ENCODE measurements at regions not wholly inside any gene's neighbourhood (a gene's known extent, or its start where the extent isn't known, plus 50 kb on each side); places are given as distances from the start of the nearest gene placed in this dataset.
A peak's percentile ranks its signal among the peaks of the same experiment; 100 is the strongest.

DNA sequence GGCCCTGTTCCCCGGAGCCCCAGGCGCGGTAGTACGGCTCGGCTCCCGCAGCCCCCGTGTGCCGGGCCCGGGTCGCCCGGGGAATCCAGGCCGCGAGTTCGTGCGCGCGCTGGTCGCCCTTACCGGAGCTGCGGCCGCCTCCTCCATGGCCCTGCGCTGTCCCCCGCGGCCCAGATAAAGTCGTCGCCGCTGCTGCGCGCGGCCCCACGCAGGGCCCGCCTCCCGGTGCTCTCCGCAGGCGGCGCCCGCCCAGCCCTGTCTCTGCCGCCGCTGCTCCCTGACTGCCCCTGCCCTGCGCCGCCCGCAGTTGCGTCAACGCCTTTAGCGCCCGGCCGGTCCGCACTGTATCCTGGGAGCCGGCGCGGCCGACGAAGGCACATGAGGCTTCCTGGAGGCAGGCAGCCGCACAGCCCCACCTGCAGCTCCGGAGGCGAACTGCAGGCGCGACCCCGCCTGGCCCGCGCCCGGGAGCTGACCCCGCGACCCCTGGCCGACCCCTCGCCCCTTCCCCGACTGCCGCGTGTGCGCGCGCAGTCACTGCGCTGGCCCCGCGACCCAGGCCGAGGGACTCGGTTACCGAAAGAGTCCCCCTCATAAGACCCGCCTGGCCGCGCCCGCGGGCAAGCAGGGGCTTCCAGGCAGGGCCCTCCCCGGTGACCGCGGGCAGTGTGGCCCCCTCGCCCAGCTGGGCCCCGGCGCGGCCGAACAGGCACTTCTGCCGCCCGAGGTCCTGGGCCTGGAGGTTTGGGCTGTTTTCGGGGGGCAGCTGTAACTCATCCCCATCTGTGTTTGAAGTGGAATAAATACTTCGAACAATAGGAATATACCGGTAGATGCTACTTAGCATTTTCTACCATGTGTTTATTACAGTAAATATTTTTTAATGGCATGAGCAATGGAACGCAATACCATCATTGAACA, 127.1 kb upstream of the ZNF746 start:
- CTCF ChIA-PET (ENCODE audit: low intra/inter-chr PET ratio, low total read pairs), result no interaction called here
- DNase-seq (ENCODE audit: low spot score) (peak; percentile 88), FAIRE-seq (no peak), ATAC-seq (peak; percentile 97)
- H3K79me2 ChIP-seq (ENCODE audit: insufficient read depth, low read length), result peaks cover 23% of the 10 kb centered on the region
- BruUV-seq (replicated peaks), result TSS peak; percentile 66
- H3K36me3 ChIP-seq (replicated peaks in 1 of 2; ENCODE audit: control insufficient read depth in 1 of 2, insufficient read depth in 2 of 2, low read length in 2 of 2), result peaks cover 11 to 18% of the 10 kb centered on the region in 2 experiments
- in situ Hi-C loops (cut with HindIII; ENCODE audit: extremely low pct_ligation_motif_present, low pct_unique_long_range_greater_than_20kb) (no loop called here), intact Hi-C loops (cut with micrococcal nuclease; ENCODE audit: unreplicated experiment) (loop anchor here (1.0 to 10.0 kb wide), 3 partner anchors 70 to 202 kb away; no protein-coding TSS in a partner anchor)
- peak overlapping the region; percentile 71 for H3K27ac ChIP-seq (ENCODE audit: extremely low read length, insufficient read depth, low read length)
- no peak overlapping the region for H2AFZ ChIP-seq (ENCODE audit: low read length)
- no peaks in the 10 kb centered on the region for H3K9me3 ChIP-seq (ENCODE audit: low read length)
- peak overlapping the region; percentile 93 for H3K9ac ChIP-seq (ENCODE audit: insufficient read depth, low read depth, low read length)
- H3K4me2 ChIP-seq (ENCODE audit: low read depth, low read length), result peak overlapping the region; percentile 89
- POLR2A ChIA-PET, result interaction anchor here (0.6 to 3.2 kb wide), 10 partner anchors 11 to 1603 kb away, joined by 3 to 24 read pairs (median 4); partner anchors contain the start of genes ABCF2 and ZNF783
- WGBS (ENCODE audit: low lambda C conversion rate), result 3% methylated on average over 13 of the region's 97 CpGs
- peak overlapping the region; percentile 81 to 90 (median 86) for H3K4me3 ChIP-seq (replicated peaks in 1 of 3; ENCODE audit: insufficient read depth in 1 of 3, low read depth in 2 of 3, low read length in 3 of 3)
- no peaks in the 10 kb centered on the region for H3K27me3 ChIP-seq (ENCODE audit: control insufficient read depth in 1 of 2, insufficient read depth in 2 of 2, low read length in 2 of 2)
- peaks cover 16% of the 10 kb centered on the region for H4K20me1 ChIP-seq (ENCODE audit: insufficient read depth, low read length)
- peaks cover 14% of the 10 kb centered on the region for H3K4me1 ChIP-seq (ENCODE audit: insufficient read depth, low read length)
- TF ChIP-seq, protein P1, sequence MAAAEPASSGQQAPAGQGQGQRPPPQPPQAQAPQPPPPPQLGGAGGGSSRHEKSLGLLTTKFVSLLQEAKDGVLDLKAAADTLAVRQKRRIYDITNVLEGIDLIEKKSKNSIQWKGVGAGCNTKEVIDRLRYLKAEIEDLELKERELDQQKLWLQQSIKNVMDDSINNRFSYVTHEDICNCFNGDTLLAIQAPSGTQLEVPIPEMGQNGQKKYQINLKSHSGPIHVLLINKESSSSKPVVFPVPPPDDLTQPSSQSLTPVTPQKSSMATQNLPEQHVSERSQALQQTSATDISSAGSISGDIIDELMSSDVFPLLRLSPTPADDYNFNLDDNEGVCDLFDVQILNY (CRISPR knock-in tag; conservative IDR thresholded peaks at IDR 0.05), result no peak; the same call in 1 of the 2 replicates
- TF ChIP-seq ZFP36 (IDR thresholded peaks at IDR 0.05; ENCODE audit: borderline replicate concordance, low read depth, low read length, partially characterized antibody), result no peak
- no peak for TF ChIP-seq ZNF569 (CRISPR knock-in tag; IDR thresholded peaks at IDR 0.05; ENCODE audit: borderline replicate concordance)
- TF ChIP-seq FOXA1 (IDR thresholded peaks at IDR 0.05), result no peak
- peak; percentile 46; the same call in 1 of the 2 replicates for TF ChIP-seq FOXA1 (CRISPR knock-in tag; IDR thresholded peaks at IDR 0.05)
- TF ChIP-seq JARID2 (CRISPR knock-in tag; IDR thresholded peaks at IDR 0.05; ENCODE audit: insufficient replicate concordance), result no peak
- TF ChIP-seq, protein P2, sequence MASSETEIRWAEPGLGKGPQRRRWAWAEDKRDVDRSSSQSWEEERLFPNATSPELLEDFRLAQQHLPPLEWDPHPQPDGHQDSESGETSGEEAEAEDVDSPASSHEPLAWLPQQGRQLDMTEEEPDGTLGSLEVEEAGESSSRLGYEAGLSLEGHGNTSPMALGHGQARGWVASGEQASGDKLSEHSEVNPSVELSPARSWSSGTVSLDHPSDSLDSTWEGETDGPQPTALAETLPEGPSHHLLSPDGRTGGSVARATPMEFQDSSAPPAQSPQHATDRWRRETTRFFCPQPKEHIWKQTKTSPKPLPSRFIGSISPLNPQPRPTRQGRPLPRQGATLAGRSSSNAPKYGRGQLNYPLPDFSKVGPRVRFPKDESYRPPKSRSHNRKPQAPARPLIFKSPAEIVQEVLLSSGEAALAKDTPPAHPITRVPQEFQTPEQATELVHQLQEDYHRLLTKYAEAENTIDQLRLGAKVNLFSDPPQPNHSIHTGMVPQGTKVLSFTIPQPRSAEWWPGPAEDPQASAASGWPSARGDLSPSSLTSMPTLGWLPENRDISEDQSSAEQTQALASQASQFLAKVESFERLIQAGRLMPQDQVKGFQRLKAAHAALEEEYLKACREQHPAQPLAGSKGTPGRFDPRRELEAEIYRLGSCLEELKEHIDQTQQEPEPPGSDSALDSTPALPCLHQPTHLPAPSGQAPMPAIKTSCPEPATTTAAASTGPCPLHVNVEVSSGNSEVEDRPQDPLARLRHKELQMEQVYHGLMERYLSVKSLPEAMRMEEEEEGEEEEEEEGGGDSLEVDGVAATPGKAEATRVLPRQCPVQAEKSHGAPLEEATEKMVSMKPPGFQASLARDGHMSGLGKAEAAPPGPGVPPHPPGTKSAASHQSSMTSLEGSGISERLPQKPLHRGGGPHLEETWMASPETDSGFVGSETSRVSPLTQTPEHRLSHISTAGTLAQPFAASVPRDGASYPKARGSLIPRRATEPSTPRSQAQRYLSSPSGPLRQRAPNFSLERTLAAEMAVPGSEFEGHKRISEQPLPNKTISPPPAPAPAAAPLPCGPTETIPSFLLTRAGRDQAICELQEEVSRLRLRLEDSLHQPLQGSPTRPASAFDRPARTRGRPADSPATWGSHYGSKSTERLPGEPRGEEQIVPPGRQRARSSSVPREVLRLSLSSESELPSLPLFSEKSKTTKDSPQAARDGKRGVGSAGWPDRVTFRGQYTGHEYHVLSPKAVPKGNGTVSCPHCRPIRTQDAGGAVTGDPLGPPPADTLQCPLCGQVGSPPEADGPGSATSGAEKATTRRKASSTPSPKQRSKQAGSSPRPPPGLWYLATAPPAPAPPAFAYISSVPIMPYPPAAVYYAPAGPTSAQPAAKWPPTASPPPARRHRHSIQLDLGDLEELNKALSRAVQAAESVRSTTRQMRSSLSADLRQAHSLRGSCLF (CRISPR knock-in tag; IDR thresholded peaks at IDR 0.05; ENCODE audit: borderline replicate concordance), result no peak
- TF ChIP-seq NR3C1 (CRISPR knock-in tag; IDR thresholded peaks at IDR 0.05), result no peak
- TF ChIP-seq, protein P3, sequence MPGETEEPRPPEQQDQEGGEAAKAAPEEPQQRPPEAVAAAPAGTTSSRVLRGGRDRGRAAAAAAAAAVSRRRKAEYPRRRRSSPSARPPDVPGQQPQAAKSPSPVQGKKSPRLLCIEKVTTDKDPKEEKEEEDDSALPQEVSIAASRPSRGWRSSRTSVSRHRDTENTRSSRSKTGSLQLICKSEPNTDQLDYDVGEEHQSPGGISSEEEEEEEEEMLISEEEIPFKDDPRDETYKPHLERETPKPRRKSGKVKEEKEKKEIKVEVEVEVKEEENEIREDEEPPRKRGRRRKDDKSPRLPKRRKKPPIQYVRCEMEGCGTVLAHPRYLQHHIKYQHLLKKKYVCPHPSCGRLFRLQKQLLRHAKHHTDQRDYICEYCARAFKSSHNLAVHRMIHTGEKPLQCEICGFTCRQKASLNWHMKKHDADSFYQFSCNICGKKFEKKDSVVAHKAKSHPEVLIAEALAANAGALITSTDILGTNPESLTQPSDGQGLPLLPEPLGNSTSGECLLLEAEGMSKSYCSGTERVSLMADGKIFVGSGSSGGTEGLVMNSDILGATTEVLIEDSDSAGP (CRISPR knock-in tag; IDR thresholded peaks at IDR 0.05; ENCODE audit: borderline replicate concordance), result peak; percentile 92
- peak; percentile 47; the same call in 1 of the 2 replicates for TF ChIP-seq SP2 (CRISPR knock-in tag; IDR thresholded peaks at IDR 0.05)
- no peak for TF ChIP-seq KLF12 (CRISPR knock-in tag; IDR thresholded peaks at IDR 0.05; ENCODE audit: borderline replicate concordance)
- TF ChIP-seq, protein P4, sequence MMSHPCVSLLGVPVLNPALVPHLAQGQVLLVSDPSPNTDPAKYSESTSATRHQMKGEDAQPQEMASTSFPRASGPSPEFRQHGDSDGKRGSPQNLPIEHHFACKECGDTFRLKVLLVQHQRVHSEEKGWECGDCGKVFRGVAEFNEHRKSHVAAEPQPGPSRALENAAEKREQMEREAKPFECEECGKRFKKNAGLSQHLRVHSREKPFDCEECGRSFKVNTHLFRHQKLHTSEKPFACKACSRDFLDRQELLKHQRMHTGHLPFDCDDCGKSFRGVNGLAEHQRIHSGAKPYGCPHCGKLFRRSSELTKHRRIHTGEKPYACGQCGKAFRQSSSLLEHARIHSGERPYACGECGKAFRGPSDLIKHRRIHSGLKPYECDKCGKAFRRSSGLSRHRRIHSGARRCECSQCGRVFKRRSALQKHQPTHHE (CRISPR knock-in tag; IDR thresholded peaks at IDR 0.05; ENCODE audit: borderline replicate concordance), result no peak

All from HepG2 (cell line).